ENCODE measurements at regions not wholly inside any gene's neighbourhood (a gene's known extent, or its start where the extent isn't known, plus 50 kb on each side); places are given as distances from the start of the nearest gene placed in this dataset.

DNA sequence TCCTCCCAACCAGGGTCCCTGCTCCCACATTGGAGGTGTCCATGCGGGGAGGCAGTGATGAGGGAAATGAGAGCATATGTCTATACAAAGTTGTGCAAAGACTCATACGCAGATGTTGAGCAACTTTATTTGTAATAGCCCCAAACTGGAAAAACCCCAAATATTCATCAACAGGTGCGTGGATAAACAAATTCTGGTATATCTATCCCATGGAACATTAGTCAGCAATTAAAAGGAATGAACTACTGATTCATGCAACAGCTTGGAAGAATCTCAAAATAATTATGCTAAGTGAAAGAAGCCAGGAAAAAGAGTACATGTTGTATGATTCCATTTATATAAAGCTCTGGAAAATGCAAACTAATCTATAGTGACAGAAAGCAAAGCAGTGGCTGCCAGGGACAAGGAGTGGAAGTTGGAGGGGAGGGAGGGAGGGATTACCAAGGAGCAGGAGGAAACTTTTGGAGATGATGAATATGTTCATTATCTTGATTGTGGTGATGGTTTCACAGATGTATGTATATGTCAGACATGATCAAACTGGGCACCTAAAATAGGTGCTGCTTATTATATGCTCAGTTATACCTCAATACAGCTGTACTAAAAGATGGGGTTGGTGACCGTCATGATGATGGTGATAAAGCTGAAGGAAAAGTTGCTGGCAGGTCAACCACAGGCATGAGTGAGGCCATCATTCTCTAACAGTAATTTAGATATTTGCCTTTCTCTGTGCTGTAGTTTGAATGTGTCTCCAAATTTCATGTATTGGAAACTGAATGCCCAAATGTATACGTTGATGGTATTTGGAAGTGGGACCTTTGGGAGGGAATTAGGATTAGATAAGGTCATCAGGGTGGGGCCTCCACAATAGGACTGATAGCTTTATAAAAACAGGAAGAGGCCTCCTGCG, 270.9 kb downstream of the CYP26B1 start:
- DNase-seq, result peak in 2 of 58 donors; percentile 5 to 48

DNA sequence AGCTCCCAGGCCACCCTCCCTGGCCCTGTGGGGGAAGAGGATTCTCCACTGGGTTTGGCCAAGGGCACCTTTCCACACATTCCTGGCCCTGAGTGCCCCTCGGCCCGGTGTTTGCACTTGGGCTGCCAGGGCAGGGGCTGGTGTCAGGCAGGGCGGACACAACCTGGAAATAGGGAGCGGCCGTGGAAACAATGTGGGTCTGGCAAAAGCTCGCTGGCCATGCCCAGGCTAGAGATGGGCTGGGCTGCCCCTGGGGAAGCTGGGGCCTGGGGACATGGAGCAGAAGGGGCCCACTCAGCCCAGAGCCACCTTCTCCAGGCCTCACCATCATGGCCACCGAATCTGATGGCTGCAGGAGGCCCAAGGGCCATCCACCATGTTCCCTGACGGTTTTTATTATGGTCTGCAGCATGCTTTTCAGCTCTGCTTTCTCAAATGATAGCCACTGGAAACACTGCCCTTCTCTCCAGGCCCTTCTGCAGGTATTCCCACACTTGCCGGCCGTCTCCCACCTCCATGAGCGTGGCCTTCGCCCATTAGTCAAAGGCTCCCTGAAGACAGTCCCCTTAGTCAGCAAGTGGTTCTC, 275.1 kb downstream of the CYP26B1 start:
- DNase-seq, result no peak

- no peak for DNase-seq
Observed at GRCh38 chr2:71865391-71865965, 282.2 kb downstream of the CYP26B1 start.

GRCh38 chr2:71864085-71864484, 283.6 kb downstream of the CYP26B1 start:
- no peak for DNase-seq

GRCh38 chr2:71863396-71863795, 284.3 kb downstream of the CYP26B1 start:
- DNase-seq, result no peak

DNA sequence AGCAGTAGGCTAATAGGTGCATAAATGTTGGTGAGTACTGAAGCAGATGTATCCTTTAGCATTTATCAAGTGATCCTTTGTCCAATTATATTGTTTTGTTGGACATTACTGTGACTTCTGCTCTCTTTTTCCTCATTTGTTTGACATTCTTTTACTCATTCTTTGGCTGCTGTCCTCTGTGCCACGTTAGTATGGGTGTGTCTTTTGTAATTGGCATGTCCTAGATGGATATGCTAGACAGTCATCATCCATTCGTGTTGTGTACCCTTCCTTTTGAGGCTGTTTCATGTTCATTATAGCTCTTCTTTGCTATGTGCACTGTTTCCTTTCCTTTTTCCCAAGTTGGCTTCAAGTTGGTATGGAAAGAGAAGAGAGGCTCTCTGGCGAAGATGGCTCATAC, 284.7 kb downstream of the CYP26B1 start:
- no peak for DNase-seq

GRCh38 chr2:71861186-71862160, 286.2 kb downstream of the CYP26B1 start:
- DNase-seq, result no peak

DNA sequence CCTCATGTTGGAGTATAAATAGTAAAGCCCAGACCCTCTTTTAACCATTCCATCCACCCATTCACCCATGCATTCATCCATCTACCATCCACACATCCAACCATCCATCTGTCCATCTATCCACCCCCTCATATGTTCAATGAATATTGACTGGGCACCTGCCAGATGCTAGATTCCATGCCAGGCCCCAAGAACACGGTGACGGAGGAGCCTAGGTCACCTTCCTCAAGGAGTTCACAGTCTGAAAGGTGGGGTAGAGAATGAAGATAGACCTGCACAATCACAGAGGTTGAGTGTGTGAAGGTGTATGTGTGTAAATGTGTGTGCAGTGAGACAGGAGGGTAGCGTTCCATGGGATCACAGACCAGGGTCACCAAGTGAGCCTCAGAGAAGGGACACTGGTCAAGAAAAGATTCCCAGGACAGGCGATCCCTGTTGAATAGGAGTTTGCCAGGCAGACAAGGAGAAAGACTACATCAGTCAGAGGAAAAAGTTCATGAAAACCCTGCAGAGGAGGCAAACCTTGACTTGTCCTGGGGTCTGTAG, 287.2 kb downstream of the CYP26B1 start:
- no peak for DNase-seq

- DNase-seq, result no peak
Observed at GRCh38 chr2:71859211-71859847, 288.3 kb downstream of the CYP26B1 start.

GRCh38 chr2:71858071-71858470, 289.6 kb downstream of the CYP26B1 start:
- no peak for DNase-seq

DNA sequence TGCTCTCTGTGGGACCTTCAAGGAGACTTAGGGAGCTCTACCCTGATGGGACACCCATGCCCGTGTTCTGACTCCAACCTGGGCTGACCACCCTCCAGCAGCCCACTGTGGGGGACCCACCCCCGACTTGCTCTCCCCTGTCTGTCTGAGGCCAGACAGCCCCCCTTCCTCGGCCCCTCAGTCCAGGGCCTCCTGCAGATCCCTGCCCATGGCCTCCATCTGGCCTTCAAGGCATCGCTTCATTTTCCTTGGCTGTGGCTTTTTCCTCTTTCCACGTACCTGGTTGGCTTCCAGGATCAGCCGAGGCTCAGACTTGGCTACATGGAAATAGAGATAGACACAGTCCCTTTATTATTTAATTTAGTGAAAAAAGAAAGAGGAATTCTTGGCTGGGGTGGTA, 290.0 kb downstream of the CYP26B1 start:
- no peak for DNase-seq

DNA sequence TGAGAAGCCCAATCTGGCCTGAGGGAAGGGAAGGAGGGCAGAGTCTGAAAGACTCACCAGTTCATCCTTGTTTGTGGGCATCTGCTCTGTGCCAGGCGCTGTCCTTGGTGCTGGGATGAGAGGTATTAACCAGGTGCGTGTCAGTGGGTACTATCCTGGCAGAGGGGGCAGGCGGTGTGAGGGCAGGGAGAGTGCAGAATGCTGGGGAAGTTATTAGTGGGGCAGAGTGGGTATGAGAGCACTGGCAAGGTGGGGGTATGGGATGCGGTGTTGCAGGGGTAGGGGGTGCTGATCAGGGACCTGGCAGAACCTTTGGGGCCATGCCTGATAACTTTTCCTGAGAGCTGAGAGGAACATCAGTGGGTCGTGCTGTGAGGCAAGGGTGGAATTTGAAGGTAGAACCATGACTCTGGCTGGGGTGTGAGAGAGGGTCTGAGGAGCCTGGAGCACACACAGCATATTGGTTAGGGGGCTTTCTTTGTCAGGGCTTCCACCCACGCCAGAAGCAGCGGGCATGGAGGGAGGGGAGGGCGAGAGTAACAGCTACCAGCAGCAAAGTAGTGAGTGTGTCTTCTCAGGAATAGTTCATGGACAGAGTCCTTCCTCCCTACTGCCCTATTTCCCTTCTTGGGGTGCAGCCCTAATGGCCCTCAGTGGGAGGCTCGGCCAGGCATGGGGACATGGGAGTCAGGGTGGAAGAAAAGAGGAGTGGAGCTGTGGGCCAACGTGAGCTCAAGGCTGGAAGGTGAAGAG, 290.7 kb downstream of the CYP26B1 start:
- no peak for DNase-seq

- DNase-seq, result no peak
Observed at GRCh38 chr2:71853858-71854257, 293.8 kb downstream of the CYP26B1 start.

GRCh38 chr2:71852141-71852711, 295.4 kb downstream of the CYP26B1 start:
- no peak for DNase-seq

DNA sequence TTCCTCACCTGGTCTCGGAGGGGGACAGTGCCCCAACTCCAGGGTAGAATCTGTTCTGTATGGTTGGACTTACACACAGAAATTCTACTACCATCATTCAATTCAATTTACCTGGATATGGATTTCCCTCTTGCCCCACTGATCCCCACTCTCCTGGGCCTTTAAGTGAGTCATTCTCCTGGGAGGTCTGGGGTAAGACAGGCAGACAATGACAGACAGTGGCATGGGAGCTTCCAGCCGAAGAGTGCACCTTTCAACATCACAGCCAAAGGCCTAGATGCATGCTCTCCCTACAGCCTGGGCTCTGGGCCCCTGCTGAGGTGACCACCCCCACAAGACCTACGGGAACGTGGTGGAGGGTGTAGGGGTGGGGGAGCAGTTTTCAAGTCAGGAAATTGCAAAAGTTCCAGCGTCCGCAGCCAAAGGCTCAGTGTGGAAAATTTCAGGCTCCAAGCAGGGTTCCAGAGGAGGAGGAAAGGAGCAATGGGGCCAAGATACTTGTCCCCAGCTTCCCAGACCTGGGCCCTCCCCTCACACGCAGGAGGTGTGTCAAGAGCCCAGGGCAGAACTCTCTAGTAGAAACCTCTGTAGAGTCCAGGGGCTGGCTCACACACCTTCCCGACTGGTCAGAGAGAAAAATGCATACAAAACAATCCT, 296.4 kb downstream of the CYP26B1 start:
- no peak for DNase-seq

DNA sequence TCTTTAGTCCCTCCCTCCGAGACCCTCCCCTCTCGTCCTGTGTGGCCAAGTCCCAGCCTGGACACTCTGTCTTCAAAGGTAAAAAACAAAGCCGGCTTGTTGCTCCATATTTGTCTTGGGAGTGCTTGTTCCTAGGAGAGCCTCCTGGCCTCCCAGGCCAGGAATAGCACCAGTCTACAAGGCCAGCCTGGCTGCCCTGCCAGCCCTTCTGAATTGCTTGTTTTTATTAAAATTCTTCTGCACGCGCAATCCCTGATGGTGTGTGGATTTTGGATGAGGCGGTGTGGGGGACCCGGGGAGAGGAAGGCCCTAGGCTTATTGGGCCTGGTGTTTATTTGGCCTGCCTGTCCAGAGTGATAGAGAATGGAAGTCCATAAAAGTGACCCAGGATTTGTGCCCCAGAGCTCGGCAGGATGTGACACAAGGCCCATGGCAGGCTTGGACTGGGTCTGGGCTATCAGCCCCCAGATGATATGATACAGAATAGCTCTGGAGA, 297.3 kb downstream of the CYP26B1 start:
- DNase-seq, result peak in 1 of 58 donors; percentile 3

DNA sequence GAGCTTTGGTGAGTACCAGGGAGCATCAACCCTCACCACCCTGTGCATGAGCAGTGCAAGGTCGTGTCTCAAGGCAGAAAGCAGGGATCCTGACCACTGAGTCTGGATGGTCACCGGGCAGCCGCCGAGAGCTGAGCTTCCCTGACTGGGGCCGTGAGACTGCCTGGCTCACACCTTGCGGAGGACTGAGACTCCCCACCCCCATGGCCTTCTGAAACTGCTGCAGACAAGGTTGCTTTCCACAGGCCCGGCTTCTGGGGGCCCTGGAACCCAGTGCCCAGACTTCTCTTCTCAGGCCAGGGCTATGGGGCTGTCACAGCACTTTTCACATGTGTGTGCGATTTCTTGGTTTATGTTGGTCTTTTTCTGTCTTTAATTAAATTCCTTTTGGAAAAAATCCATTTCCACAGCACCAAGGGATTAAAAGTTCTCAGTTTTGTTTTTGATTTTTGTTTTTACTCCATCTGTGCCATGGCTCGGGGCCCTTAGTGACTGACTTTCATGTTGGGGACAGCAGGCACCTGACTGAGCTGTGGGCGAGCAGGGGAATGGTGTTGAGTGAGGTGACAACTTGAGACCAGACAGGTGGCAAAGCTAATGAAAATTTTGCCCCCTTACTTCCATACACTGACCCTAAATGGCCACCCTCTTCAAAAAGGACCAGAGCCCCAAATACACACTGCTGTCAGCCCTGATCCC, 297.9 kb downstream of the CYP26B1 start:
- no peak for DNase-seq

DNA sequence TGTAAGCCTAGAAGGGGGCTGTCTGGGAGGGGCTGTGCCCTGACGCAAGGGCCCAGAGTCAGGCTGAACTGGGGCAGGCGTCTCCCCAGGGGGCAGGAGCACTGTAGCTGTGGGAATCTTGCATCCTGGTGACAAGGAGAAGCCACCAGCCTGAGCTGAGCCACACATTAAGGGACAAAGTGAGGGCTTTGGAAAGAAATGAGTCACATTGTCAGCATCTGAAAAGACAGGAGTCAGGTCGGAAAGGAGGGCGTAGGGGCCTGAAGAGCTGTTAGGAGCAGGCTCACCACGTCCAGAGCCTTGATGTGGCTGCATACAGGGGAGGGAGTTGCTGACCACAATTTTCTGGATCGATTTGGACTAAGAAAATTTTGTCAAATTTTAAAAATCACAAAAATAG, 298.6 kb downstream of the CYP26B1 start:
- DNase-seq, result no peak

Data from anterior cingulate cortex (tissue), 58 donors.